Tongue (tissue), 1 donor: ENCODE measurements at regions not wholly inside any gene's neighbourhood (a gene's known extent, or its start where the extent isn't known, plus 50 kb on each side); places are given as distances from the start of the nearest gene placed in this dataset.

ENCODE experiments used
- DNase-seq: peaks from one replicate; pipeline ENCODE4 v3.0.0-alpha.2; 2015

DNA sequence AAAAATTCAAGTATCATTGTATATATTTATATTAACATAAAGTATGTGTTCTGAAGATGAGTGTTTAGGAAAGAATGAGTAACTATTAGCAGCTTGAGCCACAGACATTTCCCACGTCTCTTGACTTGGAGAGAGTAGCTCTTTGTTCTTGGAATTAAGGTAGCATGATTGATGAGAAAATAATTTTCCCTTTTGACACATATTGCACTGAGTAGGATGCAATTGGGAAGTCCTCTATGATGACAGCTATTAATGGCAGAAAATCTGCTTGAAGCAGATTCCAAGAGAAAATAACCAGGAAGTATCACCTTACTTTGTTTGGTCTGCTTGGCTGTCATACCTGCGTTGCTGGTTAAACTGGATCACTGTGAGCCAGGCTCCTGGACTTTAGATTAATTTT, 204.8 kb downstream of the TLE4 start:
- no peak for DNase-seq
